ENCODE measurements at regions not wholly inside any gene's neighbourhood (a gene's known extent, or its start where the extent isn't known, plus 50 kb on each side); places are given as distances from the start of the nearest gene placed in this dataset.

DNA sequence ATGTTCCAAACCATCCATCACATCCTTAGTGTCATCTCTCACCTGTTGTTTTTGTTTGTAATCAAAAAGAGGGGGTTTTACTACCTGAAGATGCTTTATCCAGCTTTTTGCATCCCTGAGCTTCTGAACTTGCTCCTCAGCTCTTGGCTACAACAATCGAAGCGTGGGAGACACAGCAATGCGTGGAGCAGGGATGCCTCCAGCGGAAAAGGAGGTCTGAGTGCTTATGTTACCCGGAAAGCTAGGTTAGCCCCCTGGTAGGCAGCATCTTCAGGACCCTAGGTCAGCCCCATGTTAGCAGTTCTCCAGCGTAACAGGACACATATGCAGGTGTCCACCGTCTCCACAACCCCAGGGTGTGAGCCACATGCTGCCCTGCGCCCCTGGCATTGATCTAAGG is 141.5 kb downstream of the RRAGC start:
- TF ChIP-seq ZNF274 (IDR thresholded peaks at IDR 0.05; ENCODE audit: low read depth, low read length) (no peak), SUZ12 (IDR thresholded peaks at IDR 0.05; ENCODE audit: extremely low read depth, insufficient read depth, insufficient read length) (no peak), YY1 (IDR thresholded peaks at IDR 0.05; ENCODE audit: insufficient read depth, insufficient read length) (no peak)
